MG63 (cell line): ENCODE measurements at regions not wholly inside any gene's neighbourhood (a gene's known extent, or its start where the extent isn't known, plus 50 kb on each side); places are given as distances from the start of the nearest gene placed in this dataset.

Experiments used
- DNase-seq: peaks from one replicate; pipeline ENCODE4 v3.0.0-alpha.2; 2020
- H3K27me3 ChIP-seq: fragments of 250-450 bp; sonication (Bioruptor Pico); 2 replicates; pipeline ENCODE4 v1.5.1; 2020; ENCODE audit warnings: mild to moderate bottlenecking, moderate library complexity
- H3K36me3 ChIP-seq: fragments of 250-450 bp; sonication (Bioruptor Pico); 2 replicates; pipeline ENCODE4 v1.5.1; 2020; ENCODE audit warnings: mild to moderate bottlenecking, moderate library complexity
- H3K4me3 ChIP-seq: fragments of 250-450 bp; sonication (Bioruptor Pico); 2 replicates; pipeline ENCODE4 v1.5.1; 2020; ENCODE audit warnings: mild to moderate bottlenecking, moderate library complexity
- H3K9me3 ChIP-seq: fragments of 250-450 bp; sonication (Bioruptor Pico); 2 replicates; pipeline ENCODE4 v1.5.1; 2020; ENCODE audit warnings: mild to moderate bottlenecking, moderate library complexity

DNA sequence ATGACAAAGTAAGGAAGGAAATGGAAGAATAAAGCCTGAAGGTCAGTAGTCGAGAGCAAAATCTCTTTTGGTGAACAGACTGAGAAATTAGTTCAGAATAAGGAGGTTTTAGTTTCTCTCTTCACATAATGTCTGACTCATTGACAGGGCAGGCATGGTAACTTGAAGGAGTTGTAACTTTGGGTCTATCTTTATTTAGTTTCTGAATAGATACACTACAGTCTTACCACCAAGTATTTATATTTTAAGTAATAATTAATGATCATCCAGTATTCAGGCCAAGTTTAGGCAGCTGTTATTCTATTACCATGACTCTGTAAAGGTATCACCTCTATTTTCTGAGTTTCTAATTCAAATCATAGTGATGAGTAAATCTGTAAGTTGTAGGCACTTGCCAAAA, 219.9 kb downstream of the SPRY2 start:
- Histone ChIP-seq H3K9me3 (no peaks in the 10 kb centered on the region), H3K36me3 (no peaks in the 10 kb centered on the region), H3K4me3 (no peak overlapping the region), H3K27me3 (no peaks in the 10 kb centered on the region)
- DNase-seq, result no peak

DNA sequence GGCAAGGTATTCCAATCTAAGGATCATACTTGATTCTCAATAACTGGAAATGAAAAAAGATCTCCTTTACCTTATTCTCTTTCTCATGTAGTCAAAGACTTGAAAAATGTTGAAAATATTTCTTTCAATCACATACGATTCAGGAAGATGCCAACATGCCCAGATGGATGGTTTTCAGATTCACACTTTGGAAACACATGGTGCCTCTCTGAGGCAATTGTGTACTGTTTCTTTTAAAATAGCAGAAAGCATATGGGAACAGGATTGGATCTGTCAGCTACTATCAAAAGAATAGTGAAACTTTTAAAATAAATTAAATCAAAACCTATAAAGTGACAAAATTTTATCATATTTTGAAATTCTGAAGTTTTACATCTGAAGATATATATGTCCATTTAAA, 222.4 kb downstream of the SPRY2 start:
- no peak for DNase-seq
- Histone ChIP-seq H3K9me3 (no peaks in the 10 kb centered on the region), H3K36me3 (no peaks in the 10 kb centered on the region), H3K27me3 (no peaks in the 10 kb centered on the region), H3K4me3 (no peak overlapping the region)

DNA sequence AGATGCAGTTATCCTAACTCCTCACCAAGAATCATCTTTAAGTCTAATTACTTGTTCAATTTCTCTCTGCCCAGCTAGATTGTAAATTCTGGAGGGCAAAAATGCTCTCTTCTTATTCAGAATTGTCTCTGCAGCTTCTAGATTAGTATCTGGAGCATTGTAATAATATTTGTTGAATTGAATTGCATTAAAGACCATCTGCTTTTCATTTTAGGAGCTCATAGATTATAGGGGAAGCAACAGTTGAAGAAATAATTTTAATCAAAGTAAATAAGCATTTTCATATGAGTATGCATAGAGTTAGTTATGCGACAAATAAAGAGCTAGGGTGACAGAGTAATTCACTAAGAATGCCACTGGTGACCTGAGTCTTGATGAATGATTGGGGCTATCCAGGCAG, 222.8 kb downstream of the SPRY2 start:
- DNase-seq, result no peak
- Histone ChIP-seq H3K4me3 (no peak overlapping the region), H3K36me3 (no peaks in the 10 kb centered on the region), H3K27me3 (no peaks in the 10 kb centered on the region), H3K9me3 (no peaks in the 10 kb centered on the region)

DNA sequence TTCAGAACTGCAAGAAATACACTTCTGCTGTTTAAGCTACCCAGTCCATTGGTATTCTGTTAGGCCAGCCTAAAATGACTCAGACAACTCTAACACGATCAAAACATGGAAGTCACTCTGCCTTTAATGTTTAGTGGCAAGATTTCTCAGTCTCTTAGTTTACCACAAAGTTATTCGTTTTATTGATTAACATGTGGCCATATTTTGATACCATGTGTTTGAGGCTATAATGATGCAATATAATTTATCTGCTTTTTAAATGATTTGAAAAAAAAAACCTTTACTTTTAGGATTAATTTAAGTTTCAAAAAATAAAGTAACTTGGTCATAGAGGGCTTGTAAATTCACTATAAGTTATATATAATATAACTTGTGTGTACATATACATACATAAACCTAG, 223.4 kb downstream of the SPRY2 start:
- Histone ChIP-seq H3K4me3 (no peak overlapping the region), H3K27me3 (no peaks in the 10 kb centered on the region), H3K9me3 (no peaks in the 10 kb centered on the region), H3K36me3 (no peaks in the 10 kb centered on the region)
- DNase-seq, result no peak

DNA sequence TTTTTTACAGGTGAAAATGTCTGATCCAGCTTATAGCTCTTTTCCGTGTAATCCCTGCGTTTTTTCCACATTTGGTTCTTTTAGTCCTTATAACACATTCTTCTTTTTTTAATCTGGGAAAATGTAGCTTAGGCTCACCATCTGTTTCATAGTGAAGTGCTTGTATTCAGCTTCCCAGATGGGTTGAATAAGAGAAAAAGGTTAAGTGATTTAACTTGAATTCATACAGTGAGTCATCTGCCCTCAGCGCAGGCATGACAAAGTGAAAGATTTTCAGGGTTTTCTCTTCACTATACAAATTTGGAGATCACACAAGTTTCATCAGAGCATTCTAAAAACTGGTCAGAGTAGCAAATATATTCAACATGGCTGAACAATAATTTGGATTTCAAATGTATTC, 224.8 kb downstream of the SPRY2 start:
- H3K36me3 ChIP-seq, result no peaks in the 10 kb centered on the region
- H3K9me3 ChIP-seq, result no peaks in the 10 kb centered on the region
- H3K27me3 ChIP-seq, result no peaks in the 10 kb centered on the region
- DNase-seq, result no peak
- no peak overlapping the region for H3K4me3 ChIP-seq

DNA sequence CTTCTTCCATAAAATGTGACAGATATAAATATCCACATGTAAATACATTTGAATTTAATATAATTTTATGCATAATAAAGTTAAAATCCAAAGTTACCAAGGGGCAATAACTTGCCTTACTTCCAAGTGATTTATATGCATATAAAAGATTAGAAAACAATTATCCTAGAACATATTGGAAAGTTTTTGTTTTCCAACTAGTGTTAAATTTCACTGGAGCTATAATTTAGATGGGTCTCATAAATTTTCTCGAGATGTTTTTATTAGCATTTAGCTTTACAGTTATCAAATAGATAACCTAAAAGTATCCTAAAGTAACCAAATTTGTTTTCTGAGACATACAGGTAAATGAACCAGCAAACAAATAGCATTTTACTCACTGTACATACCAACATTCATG, 225.3 kb downstream of the SPRY2 start:
- no peak overlapping the region for H3K4me3 ChIP-seq
- no peaks in the 10 kb centered on the region for H3K27me3 ChIP-seq
- H3K36me3 ChIP-seq, result no peaks in the 10 kb centered on the region
- no peak for DNase-seq
- no peaks in the 10 kb centered on the region for H3K9me3 ChIP-seq

DNA sequence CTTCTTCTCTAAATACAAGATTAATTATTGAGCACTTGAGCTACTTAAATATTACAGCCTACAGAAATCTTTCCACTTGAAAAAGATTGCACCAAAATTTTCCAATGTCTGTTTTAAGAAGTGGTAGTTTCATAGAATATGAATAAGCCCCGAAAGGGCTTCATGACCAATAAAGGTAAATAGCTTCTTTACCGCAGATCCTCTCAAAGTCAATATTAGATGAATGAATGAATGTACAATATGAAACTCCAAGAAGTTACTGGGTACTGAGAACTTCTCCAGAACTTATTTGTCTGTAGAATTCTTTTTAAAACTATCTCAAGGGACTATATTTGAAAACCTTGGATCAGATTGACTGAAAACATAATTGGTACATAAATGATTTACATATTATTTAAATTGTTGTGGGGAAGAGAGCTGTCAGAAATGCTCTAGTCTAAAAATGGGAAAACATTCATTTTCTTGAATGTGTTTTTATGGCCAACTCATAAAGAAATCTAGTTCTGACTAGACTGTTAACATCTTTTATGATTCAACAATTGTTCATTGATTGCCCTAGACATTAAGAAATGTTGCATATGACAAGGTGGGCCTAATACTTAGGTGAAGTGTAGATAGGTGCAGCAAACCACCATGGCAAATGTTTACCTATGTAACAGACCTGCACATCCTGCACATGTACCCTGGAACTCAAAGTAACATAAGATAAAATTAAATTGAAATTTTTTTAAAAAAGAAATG, 227.0 kb downstream of the SPRY2 start:
- DNase-seq, result no peak
- Histone ChIP-seq H3K4me3 (no peak overlapping the region), H3K27me3 (no peaks in the 10 kb centered on the region)

DNA sequence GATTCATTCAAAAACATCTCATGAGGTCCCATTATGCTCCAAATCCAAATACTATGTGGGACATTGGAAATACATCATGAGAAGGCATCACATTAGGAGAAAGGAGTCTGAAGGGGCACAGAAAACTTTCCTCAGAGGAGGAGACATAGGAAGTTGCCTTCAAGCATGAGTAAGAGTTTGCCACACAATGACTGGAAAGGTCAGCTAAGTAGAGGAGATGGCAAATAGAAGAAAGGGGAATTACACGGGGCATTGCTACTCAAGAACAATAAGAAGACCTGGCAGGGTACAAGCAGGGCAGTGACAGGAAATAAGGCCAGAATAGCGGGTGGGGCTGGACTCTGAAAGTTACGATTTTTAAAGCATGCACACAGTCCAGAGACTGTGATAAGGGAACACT, 231.6 kb downstream of the SPRY2 start:
- Histone ChIP-seq H3K4me3 (no peak overlapping the region), H3K9me3 (no peaks in the 10 kb centered on the region), H3K27me3 (no peaks in the 10 kb centered on the region), H3K36me3 (no peaks in the 10 kb centered on the region)
- DNase-seq, result no peak

More for the DNA sequence above, 227.0 kb downstream of the SPRY2 start:
- Histone ChIP-seq H3K36me3 (no peaks in the 10 kb centered on the region), H3K9me3 (no peaks in the 10 kb centered on the region)

DNA sequence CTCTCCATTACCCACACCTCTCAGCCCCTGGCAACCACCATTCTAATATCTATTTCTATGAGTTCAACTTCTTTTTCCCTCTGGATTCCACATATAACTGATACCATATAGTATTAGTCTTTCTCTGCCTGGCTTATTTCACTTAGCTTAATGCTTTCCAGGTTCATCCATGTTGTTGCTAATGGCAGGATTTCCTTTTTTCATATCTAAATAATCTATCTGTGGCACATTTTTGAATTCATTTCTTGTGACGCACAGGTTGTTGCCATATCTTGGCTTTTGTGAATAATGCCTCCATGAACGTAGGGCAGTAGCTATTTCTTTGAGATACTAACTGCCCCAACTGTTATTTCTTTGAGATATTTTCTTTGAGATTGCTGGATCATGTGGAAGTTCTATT, 235.6 kb downstream of the SPRY2 start:
- H3K36me3 ChIP-seq, result no peaks in the 10 kb centered on the region
- no peaks in the 10 kb centered on the region; the same call in 1 of the 2 replicates for H3K9me3 ChIP-seq
- DNase-seq, result no peak
- H3K27me3 ChIP-seq, result no peaks in the 10 kb centered on the region
- H3K4me3 ChIP-seq, result no peak overlapping the region

DNA sequence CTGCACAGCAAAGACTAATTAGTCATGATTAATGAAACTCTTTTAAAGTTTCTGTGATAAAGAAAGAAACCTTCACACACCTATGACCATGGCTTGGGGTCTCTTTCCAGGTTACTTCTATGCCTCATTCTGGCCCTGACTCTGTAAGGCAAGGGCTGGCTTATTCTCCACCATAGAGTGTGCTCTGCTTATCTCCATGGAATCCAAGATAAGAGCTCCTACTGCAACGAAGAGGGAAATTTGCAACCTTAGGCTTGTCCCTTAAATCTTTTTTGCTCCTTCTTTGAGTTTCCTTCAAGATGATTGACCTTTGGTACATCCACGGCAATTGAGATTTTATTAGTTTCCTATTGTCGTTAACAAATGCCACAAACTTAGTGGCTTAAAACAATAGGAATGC, 239.9 kb downstream of the SPRY2 start:
- Histone ChIP-seq H3K4me3 (no peak overlapping the region), H3K9me3 (no peaks in the 10 kb centered on the region; the same call in 1 of the 2 replicates), H3K27me3 (no peaks in the 10 kb centered on the region), H3K36me3 (no peaks in the 10 kb centered on the region)
- no peak for DNase-seq

DNA sequence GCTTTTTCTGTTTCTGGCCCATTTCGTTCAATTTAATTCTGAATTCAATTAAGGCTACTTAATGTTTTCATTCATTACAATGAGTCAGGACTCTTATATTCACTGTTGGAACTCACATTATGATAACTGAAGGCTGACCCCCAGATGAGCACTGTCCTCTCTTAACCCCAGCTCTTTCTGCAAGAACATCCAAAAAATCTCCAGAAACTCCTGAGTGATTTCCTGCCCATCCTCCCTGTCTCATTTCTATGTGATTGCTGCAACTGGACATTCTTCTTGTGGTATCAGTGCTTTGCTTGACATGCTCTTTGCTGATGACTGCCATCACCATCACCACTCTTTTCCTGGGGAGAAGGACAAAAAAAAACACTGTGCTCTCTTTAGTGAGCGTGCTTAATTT, 240.3 kb downstream of the SPRY2 start:
- DNase-seq, result no peak
- no peaks in the 10 kb centered on the region; the same call in 1 of the 2 replicates for H3K9me3 ChIP-seq
- no peaks in the 10 kb centered on the region for H3K27me3 ChIP-seq
- H3K36me3 ChIP-seq, result no peaks in the 10 kb centered on the region
- H3K4me3 ChIP-seq, result no peak overlapping the region

DNA sequence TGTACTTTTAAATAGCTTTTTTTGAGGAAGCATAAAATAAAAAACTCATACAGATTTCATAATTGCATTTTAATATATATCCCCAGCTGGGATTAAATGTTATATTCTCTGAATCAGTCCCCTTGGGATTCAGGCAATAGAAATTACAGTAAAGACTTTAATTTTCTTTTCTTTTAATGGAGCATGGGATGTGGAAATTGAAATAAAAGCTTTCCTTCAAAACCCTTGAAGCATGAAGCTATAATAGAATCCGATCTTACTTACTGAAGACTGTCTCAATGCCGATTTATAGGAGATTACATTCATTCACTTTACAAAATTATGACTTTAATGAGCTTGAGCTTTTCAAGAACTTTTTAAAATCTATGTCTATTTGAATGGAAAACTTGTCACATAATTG, 243.4 kb downstream of the SPRY2 start:
- H3K27me3 ChIP-seq, result no peaks in the 10 kb centered on the region
- DNase-seq, result no peak
- no peaks in the 10 kb centered on the region for H3K36me3 ChIP-seq
- no peak overlapping the region for H3K4me3 ChIP-seq
- no peaks in the 10 kb centered on the region for H3K9me3 ChIP-seq

DNA sequence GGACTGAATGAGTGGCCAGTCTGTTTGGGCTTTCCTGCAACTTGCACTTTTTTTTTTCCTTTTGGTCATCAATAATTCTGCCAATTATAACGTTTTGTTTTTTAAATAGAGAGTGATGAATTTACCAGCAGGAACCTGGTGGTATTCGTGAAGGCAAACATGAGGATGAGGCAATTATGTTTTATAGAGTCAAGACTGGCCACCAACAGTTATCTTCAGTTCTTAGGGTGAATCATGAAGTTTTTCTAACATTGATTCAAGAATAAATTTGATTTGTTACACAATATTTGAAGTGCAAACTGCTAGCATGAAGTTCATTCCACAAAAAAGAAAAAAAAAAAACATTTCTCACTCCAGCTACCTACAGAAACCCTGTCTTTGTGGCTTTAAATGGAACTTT, 244.5 kb downstream of the SPRY2 start:
- Histone ChIP-seq H3K36me3 (no peaks in the 10 kb centered on the region), H3K4me3 (no peak overlapping the region), H3K27me3 (no peaks in the 10 kb centered on the region), H3K9me3 (no peaks in the 10 kb centered on the region)
- no peak for DNase-seq

DNA sequence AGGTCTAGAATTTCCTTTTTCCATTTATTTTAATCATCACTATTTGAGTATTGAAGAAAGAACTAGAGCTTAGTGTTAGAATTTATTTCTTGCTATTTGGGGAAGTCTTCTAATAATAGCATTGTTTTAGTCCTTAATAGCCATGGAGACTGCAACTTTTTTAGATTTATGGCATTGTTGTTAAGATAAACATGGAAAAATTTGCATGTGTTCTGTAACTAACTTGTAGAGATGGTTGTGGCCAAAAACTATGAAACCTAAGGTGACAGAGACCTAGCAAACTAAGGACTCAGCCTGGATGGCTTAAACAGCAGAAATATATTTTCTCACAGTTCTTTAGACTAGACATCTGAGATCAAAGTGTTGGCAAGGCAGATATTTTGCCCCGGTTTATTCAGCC, 246.4 kb downstream of the SPRY2 start:
- Histone ChIP-seq H3K36me3 (no peaks in the 10 kb centered on the region), H3K4me3 (no peak overlapping the region), H3K9me3 (no peaks in the 10 kb centered on the region), H3K27me3 (no peaks in the 10 kb centered on the region)
- no peak for DNase-seq

DNA sequence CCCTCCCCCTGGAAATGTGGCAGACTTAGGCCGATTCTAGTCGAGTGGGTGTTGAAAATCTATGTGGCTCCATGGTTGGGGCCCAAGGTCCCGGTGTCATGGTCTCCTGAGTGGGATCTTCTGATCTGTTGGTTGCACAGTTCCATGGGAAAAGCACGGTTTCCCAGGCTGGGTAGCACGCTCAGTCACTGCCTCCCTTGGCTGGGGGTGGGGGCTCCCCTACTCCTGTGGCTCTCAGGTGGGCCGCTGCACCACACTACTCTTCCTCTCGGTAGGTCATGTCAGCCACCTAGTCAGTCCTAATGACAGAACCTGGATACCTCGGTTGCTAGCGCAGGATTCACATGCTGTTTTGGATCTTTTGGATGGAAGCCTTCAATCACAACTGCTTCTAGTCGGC, 247.0 kb downstream of the SPRY2 start:
- H3K36me3 ChIP-seq, result no peaks in the 10 kb centered on the region
- no peaks in the 10 kb centered on the region for H3K27me3 ChIP-seq
- H3K4me3 ChIP-seq, result no peak overlapping the region
- no peaks in the 10 kb centered on the region for H3K9me3 ChIP-seq
- no peak for DNase-seq

DNA sequence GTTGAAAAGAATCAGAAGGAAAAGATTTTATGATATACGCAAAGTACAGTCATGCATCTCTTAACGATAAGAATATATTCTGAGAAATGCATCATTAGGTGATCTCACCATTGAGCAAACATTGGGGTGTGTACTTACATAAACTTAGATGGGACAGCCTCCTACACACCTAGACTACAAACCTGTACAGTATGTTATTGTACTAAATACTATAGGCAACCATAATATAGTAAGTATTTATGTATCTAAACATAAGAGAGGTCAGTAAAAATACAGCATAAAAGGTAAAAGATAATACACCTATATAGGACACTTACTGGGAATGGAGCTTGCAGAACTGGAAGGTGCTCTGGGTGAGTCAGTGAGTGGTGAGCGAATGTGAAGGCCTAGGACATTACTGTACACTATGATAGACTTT, 254.6 kb downstream of the SPRY2 start:
- DNase-seq, result no peak
- no peaks in the 10 kb centered on the region for H3K27me3 ChIP-seq
- no peak overlapping the region for H3K4me3 ChIP-seq

DNA sequence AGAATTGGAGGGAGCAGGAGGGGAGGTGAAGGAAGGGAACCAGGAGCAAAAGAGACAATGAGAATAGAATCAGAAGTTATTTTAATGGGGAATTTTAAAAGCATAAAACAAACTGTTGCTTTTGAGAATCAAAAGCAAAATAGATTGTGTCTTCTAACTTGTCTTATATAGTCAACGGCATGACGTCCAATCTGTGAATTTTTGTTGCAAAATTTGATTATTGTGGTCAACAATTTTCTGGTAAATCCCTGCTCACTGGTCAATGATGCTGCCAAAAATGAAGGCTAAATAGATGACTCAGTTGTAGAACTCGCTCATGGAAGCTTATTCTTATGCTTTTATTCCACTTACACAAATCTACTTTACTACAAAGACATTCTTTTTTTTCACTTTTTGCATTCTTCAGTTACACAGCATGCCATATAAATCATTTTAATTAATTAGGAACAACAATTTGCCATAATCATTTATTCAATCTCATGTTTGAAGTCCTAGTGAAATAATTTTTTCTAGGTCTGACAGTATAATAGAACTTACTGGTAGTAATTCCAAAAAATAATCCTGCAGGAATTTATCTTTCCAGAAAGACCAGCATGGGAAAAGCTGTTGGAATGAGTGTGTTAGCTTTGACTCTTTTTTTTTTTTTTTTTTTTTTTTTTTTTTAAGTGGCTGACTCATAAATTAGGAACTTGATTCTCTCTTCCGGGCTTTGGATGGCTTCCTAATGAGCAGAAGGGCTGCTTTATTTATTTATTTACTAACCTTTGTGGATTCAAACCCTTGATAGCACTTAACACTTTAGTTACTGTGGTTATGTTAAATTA, 256.9 kb downstream of the SPRY2 start:
- Histone ChIP-seq H3K27me3 (no peaks in the 10 kb centered on the region), H3K36me3 (no peaks in the 10 kb centered on the region), H3K4me3 (peak overlapping the region; percentile 16), H3K9me3 (no peaks in the 10 kb centered on the region)
- peak; percentile 34 for DNase-seq

More for the DNA sequence above, 254.6 kb downstream of the SPRY2 start:
- Histone ChIP-seq H3K36me3 (no peaks in the 10 kb centered on the region), H3K9me3 (no peaks in the 10 kb centered on the region)
